ENCODE measurements at regions not wholly inside any gene's neighbourhood (a gene's known extent, or its start where the extent isn't known, plus 50 kb on each side); places are given as distances from the start of the nearest gene placed in this dataset.

DNA sequence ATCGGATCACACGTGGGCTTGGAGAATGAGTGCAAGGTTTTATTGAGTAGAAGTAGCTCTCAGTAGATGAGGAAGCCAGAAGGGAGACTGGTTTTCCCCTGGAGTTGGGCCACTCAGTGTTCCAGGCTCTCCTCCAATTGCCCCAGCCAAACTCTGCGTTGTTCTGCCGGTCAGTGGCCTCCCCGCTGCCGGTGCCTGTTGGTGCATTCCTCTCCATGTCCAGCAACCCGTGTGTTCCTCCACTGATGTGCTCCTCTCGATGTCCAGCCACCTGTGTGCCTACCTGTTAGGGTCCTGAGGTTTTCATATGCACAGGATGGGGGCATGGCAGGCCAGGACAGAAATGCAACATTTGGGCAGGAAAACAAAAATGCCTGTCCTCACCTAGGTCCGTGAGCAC lies 888.0 kb upstream of the PTPRD start:
- TF ChIP-seq POLR2A (IDR thresholded peaks at IDR 0.05; ENCODE audit: low read length) (no peak), GATA1 (IDR thresholded peaks at IDR 0.05; ENCODE audit: low read depth, low read length) (no peak)
